Ishikawa (cell line): ENCODE measurements at regions not wholly inside any gene's neighbourhood (a gene's known extent, or its start where the extent isn't known, plus 50 kb on each side); places are given as distances from the start of the nearest gene placed in this dataset.

Experiments used
- CEBPB ChIP-seq: IDR thresholded peaks from 2 replicates; pipeline ENCODE4 v1.6.1; 2012
- CREB1 ChIP-seq: IDR thresholded peaks from 2 replicates; pipeline ENCODE4 v1.6.1; 2012; ENCODE audit warnings: low read depth
- EGR1 ChIP-seq: IDR thresholded peaks from 2 replicates; pipeline ENCODE4 v1.6.1; 2012
- EP300 ChIP-seq: IDR thresholded peaks from 2 replicates; pipeline ENCODE4 v1.6.1; 2012; ENCODE audit warnings: borderline replicate concordance
- FOXM1 ChIP-seq: IDR thresholded peaks from 2 replicates; pipeline ENCODE4 v1.6.1; 2012; ENCODE audit warnings: low read depth, borderline replicate concordance
- NFIC ChIP-seq: IDR thresholded peaks from 2 replicates; pipeline ENCODE4 v1.6.1; 2012
- RAD21 ChIP-seq: IDR thresholded peaks from 2 replicates; pipeline ENCODE4 v1.6.1; 2012; ENCODE audit warnings: low read depth
- TAF1 ChIP-seq: IDR thresholded peaks from 2 replicates; pipeline ENCODE4 v1.6.1; 2012; ENCODE audit warnings: low read depth, mild to moderate bottlenecking
- TCF12 ChIP-seq: IDR thresholded peaks from 2 replicates; pipeline ENCODE4 v1.6.1; 2012; ENCODE audit warnings: low read depth
- TEAD4 ChIP-seq: IDR thresholded peaks from 2 replicates; pipeline ENCODE4 v1.6.1; 2012
- YY1 ChIP-seq: IDR thresholded peaks from 2 replicates; pipeline ENCODE4 v1.6.1; 2012; ENCODE audit warnings: low read depth
- ZBTB7A ChIP-seq: IDR thresholded peaks from 2 replicates; pipeline ENCODE4 v1.6.1; 2012; ENCODE audit warnings: low read depth
- TF ChIP-seq, protein P1 (sequence below): IDR thresholded peaks from 2 replicates; pipeline ENCODE4 v1.6.1; 2012
- TF ChIP-seq, protein P2 (sequence below): IDR thresholded peaks from 2 replicates; pipeline ENCODE4 v1.6.1; 2012
- TF ChIP-seq, protein P3 (sequence below): IDR thresholded peaks from 2 replicates; pipeline ENCODE4 v1.6.1; 2012; ENCODE audit warnings: low read depth, mild to moderate bottlenecking

DNA sequence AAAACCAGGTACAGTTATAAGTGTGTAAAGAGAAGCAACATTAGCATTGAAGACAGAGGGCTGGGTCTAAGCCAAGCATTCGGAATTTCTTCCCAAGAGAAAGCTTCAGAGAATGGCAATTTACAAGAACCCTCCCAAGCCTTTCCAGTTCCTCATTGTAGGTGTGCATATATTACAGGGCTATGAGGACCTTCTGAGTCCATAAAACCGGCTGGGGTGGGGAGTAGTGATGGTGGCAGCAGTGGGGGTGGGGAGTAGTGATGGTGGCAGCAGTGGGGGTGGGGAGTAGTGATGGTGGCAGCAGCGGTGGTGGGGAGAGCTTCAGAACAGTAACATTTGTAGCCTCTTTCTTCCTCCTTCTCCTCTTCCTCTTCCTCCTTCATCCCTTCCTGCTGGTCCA is 368.7 kb upstream of the UMPS start:
- TF ChIP-seq TAF1 (no peak), NFIC (no peak), FOXM1 (no peak)
- TF ChIP-seq, protein P1, sequence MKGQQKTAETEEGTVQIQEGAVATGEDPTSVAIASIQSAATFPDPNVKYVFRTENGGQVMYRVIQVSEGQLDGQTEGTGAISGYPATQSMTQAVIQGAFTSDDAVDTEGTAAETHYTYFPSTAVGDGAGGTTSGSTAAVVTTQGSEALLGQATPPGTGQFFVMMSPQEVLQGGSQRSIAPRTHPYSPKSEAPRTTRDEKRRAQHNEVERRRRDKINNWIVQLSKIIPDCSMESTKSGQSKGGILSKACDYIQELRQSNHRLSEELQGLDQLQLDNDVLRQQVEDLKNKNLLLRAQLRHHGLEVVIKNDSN: no peak
- TF ChIP-seq, protein P2, sequence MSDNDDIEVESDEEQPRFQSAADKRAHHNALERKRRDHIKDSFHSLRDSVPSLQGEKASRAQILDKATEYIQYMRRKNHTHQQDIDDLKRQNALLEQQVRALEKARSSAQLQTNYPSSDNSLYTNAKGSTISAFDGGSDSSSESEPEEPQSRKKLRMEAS: no peak

DNA sequence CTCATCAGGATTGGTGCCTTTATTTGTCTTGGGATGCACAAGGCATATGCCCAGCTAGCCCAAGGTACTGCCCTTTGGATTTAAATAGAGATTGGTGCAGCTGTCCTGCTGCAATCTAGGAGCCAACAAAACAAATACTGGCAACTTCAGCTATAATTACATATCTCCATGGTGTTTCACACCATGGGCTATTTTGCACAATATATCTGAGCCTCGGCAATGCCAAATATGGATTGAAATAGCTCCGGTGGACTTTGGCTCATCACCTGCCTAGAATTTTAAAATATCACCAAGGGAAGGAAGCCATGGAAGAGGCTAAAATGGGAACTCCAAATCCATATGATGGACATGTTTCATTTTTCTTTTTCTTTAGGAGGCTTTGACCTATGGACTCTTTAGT is 367.8 kb upstream of the UMPS start:
- TF ChIP-seq CREB1 (no peak), RAD21 (no peak), EGR1 (no peak), TEAD4 (no peak), YY1 (no peak)
- TF ChIP-seq, protein P1: no peak

DNA sequence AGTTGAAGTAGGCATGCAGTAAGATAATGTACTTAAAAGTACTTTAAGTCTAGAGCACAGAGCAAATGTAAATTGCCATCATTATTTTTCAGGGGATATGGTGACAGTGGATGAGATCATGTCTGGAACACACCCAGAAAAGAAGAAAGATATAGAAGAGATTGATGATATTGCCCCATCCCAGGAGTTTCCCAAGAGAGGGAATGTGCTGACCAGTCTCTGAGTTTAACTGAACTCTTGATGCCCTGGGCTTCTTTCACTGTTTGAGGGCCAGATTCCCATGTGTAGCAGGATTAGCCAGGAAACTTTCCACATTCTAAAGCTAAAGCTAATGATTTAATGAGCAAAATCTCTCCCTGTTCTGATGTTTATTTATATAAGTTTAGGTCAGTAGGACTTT is 366.8 kb upstream of the UMPS start:
- no peak for TF ChIP-seq EGR1
- TF ChIP-seq CREB1: no peak
- no peak for TF ChIP-seq ZBTB7A
- TF ChIP-seq, protein P3, sequence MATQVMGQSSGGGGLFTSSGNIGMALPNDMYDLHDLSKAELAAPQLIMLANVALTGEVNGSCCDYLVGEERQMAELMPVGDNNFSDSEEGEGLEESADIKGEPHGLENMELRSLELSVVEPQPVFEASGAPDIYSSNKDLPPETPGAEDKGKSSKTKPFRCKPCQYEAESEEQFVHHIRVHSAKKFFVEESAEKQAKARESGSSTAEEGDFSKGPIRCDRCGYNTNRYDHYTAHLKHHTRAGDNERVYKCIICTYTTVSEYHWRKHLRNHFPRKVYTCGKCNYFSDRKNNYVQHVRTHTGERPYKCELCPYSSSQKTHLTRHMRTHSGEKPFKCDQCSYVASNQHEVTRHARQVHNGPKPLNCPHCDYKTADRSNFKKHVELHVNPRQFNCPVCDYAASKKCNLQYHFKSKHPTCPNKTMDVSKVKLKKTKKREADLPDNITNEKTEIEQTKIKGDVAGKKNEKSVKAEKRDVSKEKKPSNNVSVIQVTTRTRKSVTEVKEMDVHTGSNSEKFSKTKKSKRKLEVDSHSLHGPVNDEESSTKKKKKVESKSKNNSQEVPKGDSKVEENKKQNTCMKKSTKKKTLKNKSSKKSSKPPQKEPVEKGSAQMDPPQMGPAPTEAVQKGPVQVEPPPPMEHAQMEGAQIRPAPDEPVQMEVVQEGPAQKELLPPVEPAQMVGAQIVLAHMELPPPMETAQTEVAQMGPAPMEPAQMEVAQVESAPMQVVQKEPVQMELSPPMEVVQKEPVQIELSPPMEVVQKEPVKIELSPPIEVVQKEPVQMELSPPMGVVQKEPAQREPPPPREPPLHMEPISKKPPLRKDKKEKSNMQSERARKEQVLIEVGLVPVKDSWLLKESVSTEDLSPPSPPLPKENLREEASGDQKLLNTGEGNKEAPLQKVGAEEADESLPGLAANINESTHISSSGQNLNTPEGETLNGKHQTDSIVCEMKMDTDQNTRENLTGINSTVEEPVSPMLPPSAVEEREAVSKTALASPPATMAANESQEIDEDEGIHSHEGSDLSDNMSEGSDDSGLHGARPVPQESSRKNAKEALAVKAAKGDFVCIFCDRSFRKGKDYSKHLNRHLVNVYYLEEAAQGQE: no peak
- TF ChIP-seq, protein P1: no peak
- TF ChIP-seq, protein P2: no peak
- no peak for TF ChIP-seq EP300
- TF ChIP-seq CEBPB: no peak

DNA sequence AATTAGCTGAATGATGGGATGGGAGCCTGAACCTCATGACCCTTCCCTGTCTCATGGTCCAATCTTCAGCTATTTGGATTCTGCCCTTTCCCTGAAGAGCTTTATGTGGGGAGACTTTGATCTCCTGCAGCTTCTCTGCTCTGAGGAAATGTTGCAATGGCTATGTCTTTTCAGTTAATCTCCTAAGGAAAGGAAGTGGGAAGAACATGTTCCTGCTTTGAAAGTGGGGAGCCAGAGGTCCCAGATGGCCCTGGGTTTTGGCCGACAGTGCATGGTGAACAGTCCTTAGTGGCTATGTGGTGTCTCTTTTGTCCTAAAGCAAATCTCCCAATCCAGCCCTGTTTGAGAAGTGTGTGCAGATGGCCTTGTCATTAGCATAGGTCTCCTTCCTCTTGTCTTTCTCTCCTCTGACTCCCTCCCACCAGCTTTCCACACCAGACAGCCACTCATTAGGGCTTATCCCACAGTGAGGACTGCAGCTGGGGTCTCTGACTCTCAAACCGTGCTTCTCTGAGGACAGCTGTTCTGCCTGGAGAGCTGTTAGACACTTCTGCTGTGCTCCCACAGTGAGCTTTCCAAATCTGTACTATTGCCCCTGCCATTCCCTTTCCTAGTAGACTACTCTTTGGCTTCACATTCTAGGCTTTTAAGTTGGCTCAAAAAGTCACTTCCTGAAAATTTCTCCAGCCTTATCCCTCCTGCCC is 365.8 kb upstream of the UMPS start:
- TF ChIP-seq ZBTB7A (no peak), EP300 (no peak)
- TF ChIP-seq, protein P2: no peak

DNA sequence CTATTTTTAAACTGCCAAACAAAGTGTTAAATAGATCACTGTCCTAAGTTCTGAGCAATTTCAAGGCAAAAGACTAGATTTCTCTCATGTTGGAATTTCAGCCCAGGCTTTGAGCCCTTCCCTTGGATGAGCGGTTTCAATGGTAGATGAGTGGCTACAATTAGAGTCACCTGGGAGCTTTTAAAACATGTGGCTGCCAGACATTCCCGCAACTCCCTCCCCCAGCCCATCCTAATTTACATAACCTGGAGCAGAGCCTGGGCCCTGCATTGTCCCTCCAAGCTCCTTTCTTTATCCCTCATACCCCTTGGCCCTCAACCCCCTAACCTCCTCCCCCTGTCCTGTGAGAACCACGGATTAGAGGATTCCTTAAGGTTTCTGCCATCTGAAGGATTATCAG is 357.5 kb upstream of the UMPS start:
- TF ChIP-seq CREB1 (no peak), TAF1 (no peak), YY1 (no peak), EGR1 (no peak), TCF12 (no peak), FOXM1 (no peak), CEBPB (no peak), TEAD4 (no peak), ZBTB7A (no peak), NFIC (no peak), EP300 (no peak)
- TF ChIP-seq, protein P1: no peak
- TF ChIP-seq, protein P3: no peak
- TF ChIP-seq, protein P2: no peak
